ENCODE measurements at regions not wholly inside any gene's neighbourhood (a gene's known extent, or its start where the extent isn't known, plus 50 kb on each side); places are given as distances from the start of the nearest gene placed in this dataset.

DNA sequence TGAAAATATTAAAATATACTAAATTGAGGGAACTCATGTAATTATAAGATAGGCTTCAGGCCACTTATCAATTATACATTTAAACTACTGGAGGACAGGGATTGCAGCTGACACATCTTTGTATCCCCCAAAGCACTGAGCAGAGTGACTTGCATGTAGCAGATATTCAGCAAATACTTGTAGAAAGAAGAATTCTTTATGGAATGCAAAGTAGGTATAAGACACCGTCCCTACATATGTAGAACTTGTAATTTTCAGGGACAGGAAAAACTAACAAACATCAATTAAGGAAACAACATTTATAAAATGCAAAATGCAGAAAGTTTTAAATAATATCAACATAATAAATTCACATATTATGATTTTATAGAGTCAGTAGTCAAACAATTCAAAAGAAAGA, 719.2 kb downstream of the OLFM4 start:
- no peak for DNase-seq (ENCODE audit: insufficient read length, low spot score, missing footprints)
- Histone ChIP-seq H2AFZ (ENCODE audit: low read length) (no peak overlapping the region), H3K27ac (ENCODE audit: low read depth, low read length) (no peak overlapping the region), H3K4me3 (ENCODE audit: insufficient read depth, low read length) (no peak overlapping the region), H3K79me2 (ENCODE audit: insufficient read depth, low read length) (no peaks in the 10 kb centered on the region), H3K9me3 (ENCODE audit: low read depth, low read length) (peaks cover 2% of the 10 kb centered on the region), H3K27me3 (ENCODE audit: insufficient read depth, low read length) (no peaks in the 10 kb centered on the region), H3K4me1 (ENCODE audit: insufficient read depth, low read length) (no peaks in the 10 kb centered on the region), H3K36me3 (ENCODE audit: insufficient read depth, low read length) (no peaks in the 10 kb centered on the region), H4K20me1 (ENCODE audit: insufficient read depth, low read length) (no peaks in the 10 kb centered on the region), H3K4me2 (ENCODE audit: insufficient read depth, low read length) (no peak overlapping the region)
- TF ChIP-seq, protein P1, sequence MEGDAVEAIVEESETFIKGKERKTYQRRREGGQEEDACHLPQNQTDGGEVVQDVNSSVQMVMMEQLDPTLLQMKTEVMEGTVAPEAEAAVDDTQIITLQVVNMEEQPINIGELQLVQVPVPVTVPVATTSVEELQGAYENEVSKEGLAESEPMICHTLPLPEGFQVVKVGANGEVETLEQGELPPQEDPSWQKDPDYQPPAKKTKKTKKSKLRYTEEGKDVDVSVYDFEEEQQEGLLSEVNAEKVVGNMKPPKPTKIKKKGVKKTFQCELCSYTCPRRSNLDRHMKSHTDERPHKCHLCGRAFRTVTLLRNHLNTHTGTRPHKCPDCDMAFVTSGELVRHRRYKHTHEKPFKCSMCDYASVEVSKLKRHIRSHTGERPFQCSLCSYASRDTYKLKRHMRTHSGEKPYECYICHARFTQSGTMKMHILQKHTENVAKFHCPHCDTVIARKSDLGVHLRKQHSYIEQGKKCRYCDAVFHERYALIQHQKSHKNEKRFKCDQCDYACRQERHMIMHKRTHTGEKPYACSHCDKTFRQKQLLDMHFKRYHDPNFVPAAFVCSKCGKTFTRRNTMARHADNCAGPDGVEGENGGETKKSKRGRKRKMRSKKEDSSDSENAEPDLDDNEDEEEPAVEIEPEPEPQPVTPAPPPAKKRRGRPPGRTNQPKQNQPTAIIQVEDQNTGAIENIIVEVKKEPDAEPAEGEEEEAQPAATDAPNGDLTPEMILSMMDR (IDR thresholded peaks at IDR 0.05; ENCODE audit: extremely low read depth, low read depth, low read length): no peak

DNA sequence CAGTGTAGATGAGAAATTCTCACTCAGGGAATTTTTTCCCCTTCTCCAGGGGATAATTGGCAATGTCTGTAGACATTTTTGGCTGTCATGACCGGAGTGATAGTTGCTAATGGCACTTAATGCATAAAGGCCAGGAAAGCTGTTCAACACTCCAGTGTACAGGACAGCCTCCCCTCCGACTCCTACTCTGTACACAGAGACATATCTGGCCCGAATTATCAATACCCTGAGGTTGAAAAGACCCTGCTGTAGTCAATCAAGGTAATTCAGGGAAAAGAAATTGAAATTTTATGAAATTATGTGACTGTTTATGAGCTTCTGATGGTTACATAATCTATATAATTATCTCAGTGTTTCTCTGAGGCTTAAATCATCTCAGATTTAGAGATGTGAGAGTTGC, 720.7 kb downstream of the OLFM4 start:
- no peaks in the 10 kb centered on the region for H3K27me3 ChIP-seq (ENCODE audit: insufficient read depth, low read length)

DNA sequence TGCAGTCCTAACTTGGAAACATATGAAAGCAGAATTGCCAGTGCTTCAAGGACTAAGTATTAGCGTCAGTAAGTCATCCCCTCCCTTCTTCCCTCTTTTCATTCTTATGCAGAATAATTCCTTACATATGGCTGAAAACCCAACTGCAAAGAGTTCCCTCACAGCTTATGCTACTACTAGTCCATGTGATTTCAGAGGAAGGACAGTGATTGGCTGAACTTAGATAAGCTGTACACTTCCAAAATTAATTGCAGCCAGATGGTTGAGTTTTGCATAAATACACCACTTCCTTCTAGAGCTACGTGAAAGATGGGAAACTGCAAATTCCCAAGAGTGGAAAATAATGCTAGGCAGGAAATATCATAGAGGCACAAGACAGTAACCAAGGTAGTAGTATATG, 730.4 kb downstream of the OLFM4 start:
- DNase-seq (ENCODE audit: insufficient read length, low spot score, missing footprints): no peak
- H2AFZ ChIP-seq (ENCODE audit: low read length): no peak overlapping the region
- TF ChIP-seq, protein P1 (IDR thresholded peaks at IDR 0.05; ENCODE audit: extremely low read depth, low read depth, low read length): no peak
- H3K9me3 ChIP-seq (ENCODE audit: low read depth, low read length): peaks cover 13% of the 10 kb centered on the region
- H3K36me3 ChIP-seq (ENCODE audit: insufficient read depth, low read length): no peaks in the 10 kb centered on the region
- H3K4me3 ChIP-seq (ENCODE audit: insufficient read depth, low read length): no peak overlapping the region
- no peaks in the 10 kb centered on the region for H3K27me3 ChIP-seq (ENCODE audit: insufficient read depth, low read length)
- H4K20me1 ChIP-seq (ENCODE audit: insufficient read depth, low read length): no peaks in the 10 kb centered on the region
- no peak overlapping the region for H3K4me2 ChIP-seq (ENCODE audit: insufficient read depth, low read length)
- H3K27ac ChIP-seq (ENCODE audit: low read depth, low read length): no peak overlapping the region
- H3K4me1 ChIP-seq (ENCODE audit: insufficient read depth, low read length): no peaks in the 10 kb centered on the region
- no peaks in the 10 kb centered on the region for H3K79me2 ChIP-seq (ENCODE audit: insufficient read depth, low read length)

More for the DNA sequence above, 720.7 kb downstream of the OLFM4 start:
- Histone ChIP-seq H2AFZ (ENCODE audit: low read length) (no peak overlapping the region), H3K9me3 (ENCODE audit: low read depth, low read length) (peaks cover 2% of the 10 kb centered on the region), H3K4me3 (ENCODE audit: insufficient read depth, low read length) (no peak overlapping the region), H3K27ac (ENCODE audit: low read depth, low read length) (no peak overlapping the region), H3K36me3 (ENCODE audit: insufficient read depth, low read length) (no peaks in the 10 kb centered on the region), H3K4me2 (ENCODE audit: insufficient read depth, low read length) (no peak overlapping the region), H3K4me1 (ENCODE audit: insufficient read depth, low read length) (no peaks in the 10 kb centered on the region), H4K20me1 (ENCODE audit: insufficient read depth, low read length) (no peaks in the 10 kb centered on the region), H3K79me2 (ENCODE audit: insufficient read depth, low read length) (no peaks in the 10 kb centered on the region)
- DNase-seq (ENCODE audit: insufficient read length, low spot score, missing footprints): no peak
- TF ChIP-seq, protein P1 (IDR thresholded peaks at IDR 0.05; ENCODE audit: extremely low read depth, low read depth, low read length): no peak

DNA sequence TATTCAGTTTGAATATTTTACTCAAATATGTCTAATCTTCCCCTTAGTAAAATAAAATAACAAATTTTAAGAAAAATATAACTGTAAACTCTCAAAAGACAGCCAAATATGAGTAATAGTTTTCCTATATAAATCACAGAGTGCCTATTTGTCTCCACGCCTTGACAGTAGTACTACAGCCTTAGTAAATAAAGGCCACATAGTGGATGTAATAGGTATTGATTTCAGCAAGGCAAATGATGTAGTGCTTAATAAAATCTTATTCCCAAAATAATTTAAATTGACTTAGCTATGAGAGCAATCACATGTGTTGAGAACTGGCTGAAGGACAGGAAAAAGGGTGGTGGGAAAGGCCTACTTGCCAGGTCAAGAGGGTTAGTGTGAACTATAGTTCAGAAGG, 747.2 kb downstream of the OLFM4 start:
- Histone ChIP-seq H3K36me3 (ENCODE audit: insufficient read depth, low read length) (no peaks in the 10 kb centered on the region), H3K4me2 (ENCODE audit: insufficient read depth, low read length) (no peak overlapping the region), H3K9me3 (ENCODE audit: low read depth, low read length) (peaks cover 2% of the 10 kb centered on the region), H3K4me3 (ENCODE audit: insufficient read depth, low read length) (no peak overlapping the region), H3K79me2 (ENCODE audit: insufficient read depth, low read length) (no peaks in the 10 kb centered on the region), H4K20me1 (ENCODE audit: insufficient read depth, low read length) (no peaks in the 10 kb centered on the region), H3K4me1 (ENCODE audit: insufficient read depth, low read length) (no peaks in the 10 kb centered on the region), H3K27ac (ENCODE audit: low read depth, low read length) (no peak overlapping the region), H2AFZ (ENCODE audit: low read length) (no peak overlapping the region), H3K27me3 (ENCODE audit: insufficient read depth, low read length) (no peaks in the 10 kb centered on the region)
- no peak for DNase-seq (ENCODE audit: insufficient read length, low spot score, missing footprints)
- TF ChIP-seq, protein P1 (IDR thresholded peaks at IDR 0.05; ENCODE audit: extremely low read depth, low read depth, low read length): no peak
